SHP77 (cell line): ENCODE measurements at regions not wholly inside any gene's neighbourhood (a gene's known extent, or its start where the extent isn't known, plus 50 kb on each side); places are given as distances from the start of the nearest gene placed in this dataset.

Experiments used
- DNase-seq, 2 experiments: peaks; one replicate each; lab custom pipeline; 2025; lab: John Stamatoyannopoulos, UW

GRCh38 chr12:91999823-92000222 is 145.8 kb downstream of the BTG1 start:
- DNase-seq = no peak

GRCh38 chr12:91998316-91998715 is 147.3 kb downstream of the BTG1 start:
- no peak for DNase-seq

GRCh38 chr12:91994208-91994797 is 151.3 kb downstream of the BTG1 start:
- no peak for DNase-seq

- DNase-seq = no peak
Measured at GRCh38 chr12:91993287-91994017, 152.2 kb downstream of the BTG1 start.

GRCh38 chr12:91991399-91992187 is 154.1 kb downstream of the BTG1 start:
- DNase-seq = no peak

GRCh38 chr12:91990525-91990924 is 155.1 kb downstream of the BTG1 start:
- no peak for DNase-seq

- DNase-seq = no peak
Measured at GRCh38 chr12:91989143-91989542, 156.5 kb downstream of the BTG1 start.

GRCh38 chr12:91988086-91988923 is 157.3 kb downstream of the BTG1 start:
- no peak for DNase-seq

GRCh38 chr12:91986084-91986483 is 159.6 kb downstream of the BTG1 start:
- no peak for DNase-seq

- DNase-seq = no peak
Measured at GRCh38 chr12:91985002-91985787, 160.5 kb downstream of the BTG1 start.

- no peak for DNase-seq
Measured at GRCh38 chr12:91984556-91984955, 161.1 kb downstream of the BTG1 start.

- no peak for DNase-seq
Measured at GRCh38 chr12:91983935-91984334, 161.7 kb downstream of the BTG1 start.

- no peak for DNase-seq
Measured at GRCh38 chr12:91982946-91983345, 162.7 kb downstream of the BTG1 start.

- DNase-seq = no peak
Measured at GRCh38 chr12:91980389-91980821, 165.2 kb downstream of the BTG1 start.

GRCh38 chr12:91978143-91978542 is 167.5 kb downstream of the BTG1 start:
- no peak for DNase-seq

- no peak for DNase-seq
Measured at GRCh38 chr12:91975891-91976290, 169.8 kb downstream of the BTG1 start.

- DNase-seq = no peak
Measured at GRCh38 chr12:91974541-91975085, 171.0 kb downstream of the BTG1 start.

- no peak for DNase-seq
Measured at GRCh38 chr12:91973813-91974212, 171.8 kb downstream of the BTG1 start.

GRCh38 chr12:91972896-91973295 is 172.8 kb downstream of the BTG1 start:
- DNase-seq = no peak

- no peak for DNase-seq
Measured at GRCh38 chr12:91968777-91969171, 176.9 kb downstream of the BTG1 start.
